AG04449 (cell line): ENCODE measurements at regions not wholly inside any gene's neighbourhood (a gene's known extent, or its start where the extent isn't known, plus 50 kb on each side); places are given as distances from the start of the nearest gene placed in this dataset.
A peak's percentile ranks its signal among the peaks of the same experiment; 100 is the strongest.

ENCODE experiments used
- CTCF ChIA-PET: fragments of 350-600 bp; formaldehyde crosslinking; extraction: SDS; loops from one replicate; lab custom pipeline; 2021; ENCODE audit warnings: antibody characterized with exemption; lab: Yijun Ruan, JAX
- POLR2A ChIA-PET: fragments of 400-600, 350-600 bp; formaldehyde crosslinking; extraction: SDS; loops from one replicate; lab custom pipeline; 2020; ENCODE audit warnings: antibody characterized with exemption, inconsistent platforms; lab: Yijun Ruan, JAX
- DNase-seq: peaks from one replicate; pipeline ENCODE4 v3.0.0-alpha.2; 2010; ENCODE audit warnings: low read depth, low spot score
- H3K4me3 ChIP-seq: 2 replicates; pipeline ENCODE4 v1.5.1; 2011; ENCODE audit warnings: low read depth, mild to moderate bottlenecking, control low read depth, low read length
- CTCF ChIP-seq: IDR thresholded peaks from one replicate; pipeline ENCODE4 v1.5.1; 2011; ENCODE audit warnings: mild to moderate bottlenecking, moderate library complexity, low read length, control low read depth, inconsistent platforms; ENCODE audit not compliant: insufficient read depth; ENCODE audit errors: missing control alignments

- peak; percentile 21 for TF ChIP-seq CTCF
- no peak overlapping the region for H3K4me3 ChIP-seq
- ChIA-PET POLR2A (no interaction called here), CTCF (interaction anchor here (0.9 kb wide), 1 partner anchor 14 kb away, joined by 3 read pairs; no protein-coding TSS in a partner anchor)
- DNase-seq: no peak
Observed at GRCh38 chr22:48517039-48518030, 1310.3 kb downstream of the BRD1 start.

- H3K4me3 ChIP-seq: no peak overlapping the region
- no peak for DNase-seq
- ChIA-PET CTCF (no interaction called here), POLR2A (no interaction called here)
- TF ChIP-seq CTCF: no peak
Observed at GRCh38 chr22:48516571-48516970, 1311.1 kb downstream of the BRD1 start.

- DNase-seq: no peak
- ChIA-PET POLR2A (interaction anchor here (0.6 kb wide), 1 partner anchor 23 kb away, joined by 3 read pairs; no protein-coding TSS in a partner anchor), CTCF (no interaction called here)
- TF ChIP-seq CTCF: no peak
- no peak overlapping the region for H3K4me3 ChIP-seq
Observed at GRCh38 chr22:48515571-48516200, 1312.0 kb downstream of the BRD1 start.

- TF ChIP-seq CTCF: no peak
- no peak for DNase-seq
- H3K4me3 ChIP-seq: no peak overlapping the region
- POLR2A ChIA-PET: no interaction called here
- CTCF ChIA-PET: no interaction called here
Observed at GRCh38 chr22:48513929-48514328, 1313.7 kb downstream of the BRD1 start.

- no peak overlapping the region for H3K4me3 ChIP-seq
- no peak for DNase-seq
- ChIA-PET POLR2A (no interaction called here), CTCF (no interaction called here)
- no peak for TF ChIP-seq CTCF
Observed at GRCh38 chr22:48513446-48513845, 1314.2 kb downstream of the BRD1 start.

GRCh38 chr22:48511781-48512327 lies 1315.8 kb downstream of the BRD1 start:
- no peak for TF ChIP-seq CTCF
- CTCF ChIA-PET: interaction anchor here (1.3 kb wide), 1 partner anchor 9 kb away, joined by 3 read pairs; no protein-coding TSS in a partner anchor
- POLR2A ChIA-PET: no interaction called here
- no peak for DNase-seq
- H3K4me3 ChIP-seq: no peak overlapping the region
